GM12878 (cell line): ENCODE measurements at regions not wholly inside any gene's neighbourhood (a gene's known extent, or its start where the extent isn't known, plus 50 kb on each side); places are given as distances from the start of the nearest gene placed in this dataset.

Experiments
- ATF3 ChIP-seq: IDR thresholded peaks from 2 replicates; pipeline ENCODE4 v1.6.1; 2011; ENCODE audit warnings: low read depth, mild to moderate bottlenecking, low read length, moderate library complexity, borderline replicate concordance; ENCODE audit errors: extremely low read depth
- BMI1 ChIP-seq: fragments of 450-650 bp; IDR thresholded peaks from 2 replicates; pipeline ENCODE4 v1.6.1; 2016; ENCODE audit warnings: mild to moderate bottlenecking, moderate library complexity, borderline replicate concordance
- CEBPB ChIP-seq, 2 experiments: fragments of 150-350 bp in 1 of 2; IDR thresholded peaks; 2 replicates each; pipeline ENCODE4 v1.6.1; 2012 to 2014; ENCODE audit warnings: low read depth in 2 of 2, low read length in 2 of 2, borderline replicate concordance in 1 of 2, inconsistent platforms in 1 of 2
- CHD1 ChIP-seq: IDR thresholded peaks from 2 replicates; pipeline ENCODE4 v1.6.1; 2012; ENCODE audit warnings: low read depth, low read length, improper control_type of control experiment
- E4F1 ChIP-seq: fragments of 450-650 bp; IDR thresholded peaks from 2 replicates; pipeline ENCODE4 v1.6.1; 2018; ENCODE audit warnings: borderline replicate concordance, mild to moderate bottlenecking; ENCODE audit not compliant: partially characterized antibody
- ELK1 ChIP-seq: IDR thresholded peaks from 2 replicates; pipeline ENCODE4 v1.6.1; 2012; ENCODE audit warnings: low read depth, low read length, improper control_type of control experiment
- EZH2 ChIP-seq: IDR thresholded peaks from 2 replicates; pipeline ENCODE4 v1.6.1; 2012; ENCODE audit warnings: low read depth, mild to moderate bottlenecking, control low read depth, inconsistent platforms, low read length, borderline replicate concordance; ENCODE audit not compliant: control insufficient read depth
- FOS ChIP-seq: IDR thresholded peaks from 3 replicates; pipeline ENCODE4 v1.6.1; 2011; ENCODE audit warnings: borderline replicate concordance; ENCODE audit not compliant: insufficient read length; ENCODE audit errors: extremely low read depth
- KLF5 ChIP-seq: fragments of 450-650 bp; IDR thresholded peaks from 2 replicates; pipeline ENCODE4 v1.6.1; 2014; ENCODE audit warnings: mild to moderate bottlenecking; ENCODE audit not compliant: partially characterized antibody
- MTA2 ChIP-seq: fragments of 450-650 bp; IDR thresholded peaks from 2 replicates; pipeline ENCODE4 v1.6.1; 2016; ENCODE audit warnings: low read depth, mild to moderate bottlenecking, moderate library complexity
- MYC ChIP-seq: IDR thresholded peaks from 2 replicates; pipeline ENCODE4 v1.6.1; 2011; ENCODE audit warnings: mild to moderate bottlenecking, low read length, moderate library complexity, inconsistent platforms; ENCODE audit not compliant: insufficient read depth, insufficient replicate concordance, insufficient read length, severe bottlenecking
- NFIC ChIP-seq: IDR thresholded peaks from 2 replicates; pipeline ENCODE4 v1.6.1; 2012; ENCODE audit warnings: low read depth, mild to moderate bottlenecking, inconsistent platforms, low read length, moderate library complexity
- NFXL1 ChIP-seq: fragments of 450-650 bp; IDR thresholded peaks from 2 replicates; pipeline ENCODE4 v1.6.1; 2017; ENCODE audit warnings: antibody characterized with exemption, mild to moderate bottlenecking, borderline replicate concordance
- NFYB ChIP-seq: IDR thresholded peaks from 2 replicates; pipeline ENCODE4 v1.6.1; 2011; ENCODE audit warnings: low read depth, mild to moderate bottlenecking, low read length, improper control_type of control experiment, moderate library complexity; ENCODE audit not compliant: insufficient read depth
- SIN3A ChIP-seq: IDR thresholded peaks from 2 replicates; pipeline ENCODE4 v1.6.1; 2012; ENCODE audit warnings: low read depth, low read length, improper control_type of control experiment
- SMAD1 ChIP-seq: fragments of 450-650 bp; IDR thresholded peaks from 2 replicates; pipeline ENCODE4 v1.6.1; 2018; ENCODE audit warnings: mild to moderate bottlenecking, low read depth; ENCODE audit not compliant: partially characterized antibody
- SREBF1 ChIP-seq: IDR thresholded peaks from 2 replicates; pipeline ENCODE4 v1.6.1; 2012; ENCODE audit warnings: mild to moderate bottlenecking, low read length
- TCF12 ChIP-seq: IDR thresholded peaks from 2 replicates; pipeline ENCODE4 v1.6.1; 2011; ENCODE audit warnings: low read depth, mild to moderate bottlenecking, low read length
- USF1 ChIP-seq: IDR thresholded peaks from 2 replicates; pipeline ENCODE4 v1.6.1; 2011; ENCODE audit warnings: borderline replicate concordance, low read depth, mild to moderate bottlenecking, moderate library complexity, mixed read lengths, low read length; ENCODE audit not compliant: insufficient read depth; ENCODE audit errors: extremely low read length
- ZBTB40 ChIP-seq: fragments of 450-650 bp; IDR thresholded peaks from 2 replicates; pipeline ENCODE4 v1.6.1; 2016; ENCODE audit warnings: mild to moderate bottlenecking, moderate library complexity, borderline replicate concordance

GRCh38 chr18:25518716-25519053 is 166.7 kb upstream of the ZNF521 start (continued):
- no peak for TF ChIP-seq E4F1
- TF ChIP-seq MTA2 = peak; percentile 61; the same call in 1 of the 2 replicates
- TF ChIP-seq BMI1 = 0 out of 2 replicates have a peak, but pooled peaks have one; percentile 24
- no peak for TF ChIP-seq TCF12
- no peak for TF ChIP-seq SMAD1
- TF ChIP-seq NFYB = no peak
- no peak for TF ChIP-seq USF1
- TF ChIP-seq NFXL1 = no peak
- TF ChIP-seq CHD1 = no peak
- peak; percentile 59; the same call in 1 of the 2 replicates for TF ChIP-seq ZBTB40
- TF ChIP-seq ELK1 = no peak
- no peak for TF ChIP-seq SIN3A
- TF ChIP-seq SREBF1 = no peak
- no peak for TF ChIP-seq CEBPB (IDR thresholded peaks at IDR 0.05; ENCODE audit: borderline replicate concordance in 1 of 2, low read depth in 2 of 2, low read length in 2 of 2)
- no peak for TF ChIP-seq ATF3
- no peak for TF ChIP-seq MYC
- TF ChIP-seq EZH2 = no peak
- peak; percentile 66; the same call in 1 of the 2 replicates for TF ChIP-seq NFIC
- no peak for TF ChIP-seq FOS
- TF ChIP-seq KLF5 = no peak
